Right lobe of liver (tissue), 4 donors: ENCODE measurements at regions not wholly inside any gene's neighbourhood (a gene's known extent, or its start where the extent isn't known, plus 50 kb on each side); places are given as distances from the start of the nearest gene placed in this dataset.

Experiments
- POLR2A ChIP-seq: fragments of 450-650 bp; IDR thresholded peaks from one replicate; pipeline ENCODE4 v1.6.1; 2017; ENCODE audit warnings: antibody characterized with exemption, mild to moderate bottlenecking
- TF ChIP-seq, protein P1 (sequence below), 4 donors: fragments of 200-600 bp in 3 of 4; fragments of 450-650 bp in 1 of 4; IDR thresholded peaks; one replicate each; pipeline versions ENCODE4 v1.5.1 to v1.8.0; 2016 to 2022; ENCODE audit warnings: antibody characterized with exemption in 4 of 4, mild to moderate bottlenecking in 2 of 4
- donor health status: DM: no; HTN: no; CAD: no.
- donor health status: DM: no; HTN: no; CAD: no.
- donor health status: DM: no; HTN: yes; CAD: no.

DNA sequence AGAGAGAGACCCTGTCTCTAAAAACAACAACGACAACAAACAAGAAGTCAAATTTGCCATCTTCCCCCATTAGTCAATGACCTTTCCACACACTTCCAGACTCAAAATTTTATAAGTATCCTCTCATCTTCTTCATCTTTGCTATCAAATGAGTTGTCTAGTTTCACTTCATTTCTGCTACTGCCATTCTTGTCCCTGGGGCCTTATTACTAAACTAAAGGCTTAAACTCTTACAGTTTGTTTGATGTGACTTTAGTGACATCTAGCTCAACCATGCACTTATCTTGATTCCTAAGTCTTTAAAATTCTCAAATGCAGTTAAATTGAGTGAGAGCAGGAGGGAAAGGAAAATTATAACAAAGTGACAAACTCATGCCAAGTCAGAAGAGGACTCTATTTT lies 271.8 kb upstream of the GK2 start:
- TF ChIP-seq POLR2A = no peak
- TF ChIP-seq, protein P1, sequence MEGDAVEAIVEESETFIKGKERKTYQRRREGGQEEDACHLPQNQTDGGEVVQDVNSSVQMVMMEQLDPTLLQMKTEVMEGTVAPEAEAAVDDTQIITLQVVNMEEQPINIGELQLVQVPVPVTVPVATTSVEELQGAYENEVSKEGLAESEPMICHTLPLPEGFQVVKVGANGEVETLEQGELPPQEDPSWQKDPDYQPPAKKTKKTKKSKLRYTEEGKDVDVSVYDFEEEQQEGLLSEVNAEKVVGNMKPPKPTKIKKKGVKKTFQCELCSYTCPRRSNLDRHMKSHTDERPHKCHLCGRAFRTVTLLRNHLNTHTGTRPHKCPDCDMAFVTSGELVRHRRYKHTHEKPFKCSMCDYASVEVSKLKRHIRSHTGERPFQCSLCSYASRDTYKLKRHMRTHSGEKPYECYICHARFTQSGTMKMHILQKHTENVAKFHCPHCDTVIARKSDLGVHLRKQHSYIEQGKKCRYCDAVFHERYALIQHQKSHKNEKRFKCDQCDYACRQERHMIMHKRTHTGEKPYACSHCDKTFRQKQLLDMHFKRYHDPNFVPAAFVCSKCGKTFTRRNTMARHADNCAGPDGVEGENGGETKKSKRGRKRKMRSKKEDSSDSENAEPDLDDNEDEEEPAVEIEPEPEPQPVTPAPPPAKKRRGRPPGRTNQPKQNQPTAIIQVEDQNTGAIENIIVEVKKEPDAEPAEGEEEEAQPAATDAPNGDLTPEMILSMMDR (IDR thresholded peaks at IDR 0.05) = no peak
